ENCODE measurements at regions not wholly inside any gene's neighbourhood (a gene's known extent, or its start where the extent isn't known, plus 50 kb on each side); places are given as distances from the start of the nearest gene placed in this dataset.

GRCh38 chr3:16817197-16817596 is 67.6 kb upstream of the PLCL2 start:
- no peak for TF ChIP-seq CTCF (IDR thresholded peaks at IDR 0.05)
- no peak for TF ChIP-seq EP300 (IDR thresholded peaks at IDR 0.05)
